ENCODE measurements at regions not wholly inside any gene's neighbourhood (a gene's known extent, or its start where the extent isn't known, plus 50 kb on each side); places are given as distances from the start of the nearest gene placed in this dataset.
A peak's percentile ranks its signal among the peaks of the same experiment; 100 is the strongest.

DNA sequence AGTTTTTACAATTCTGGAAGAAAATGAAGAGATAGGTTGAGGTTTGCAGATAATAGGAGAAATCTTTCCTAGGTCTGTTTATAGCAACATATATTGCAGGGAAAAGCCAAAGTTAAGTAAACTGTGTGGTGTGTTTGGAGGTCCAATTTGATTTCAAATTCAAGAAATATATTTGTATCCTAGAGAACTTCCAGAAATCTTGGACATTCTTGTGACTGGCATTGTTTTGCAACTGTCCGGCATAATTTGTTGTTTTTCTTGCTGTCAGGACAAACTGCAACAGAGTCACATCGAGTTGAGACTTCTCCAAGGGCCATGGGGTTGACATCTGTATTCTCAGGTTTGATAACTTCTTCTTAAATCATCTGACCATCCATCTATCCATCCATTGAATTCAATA is 170.9 kb upstream of the ZEB2 start:
- no peak for DNase-seq

- DNase-seq: no peak
Observed at GRCh38 chr2:144686518-144687215, 166.7 kb upstream of the ZEB2 start.

GRCh38 chr2:144683966-144684365 is 164.0 kb upstream of the ZEB2 start:
- DNase-seq: no peak

- no peak for DNase-seq
Observed at GRCh38 chr2:144683107-144683753, 163.3 kb upstream of the ZEB2 start.

- DNase-seq: peak in 2 of 3 experiments; percentile 33 to 53
Observed at GRCh38 chr2:144682248-144682647, 162.3 kb upstream of the ZEB2 start.

GRCh38 chr2:144681389-144681788 is 161.5 kb upstream of the ZEB2 start:
- peak in 1 of 3 experiments; percentile 52 for DNase-seq

DNA sequence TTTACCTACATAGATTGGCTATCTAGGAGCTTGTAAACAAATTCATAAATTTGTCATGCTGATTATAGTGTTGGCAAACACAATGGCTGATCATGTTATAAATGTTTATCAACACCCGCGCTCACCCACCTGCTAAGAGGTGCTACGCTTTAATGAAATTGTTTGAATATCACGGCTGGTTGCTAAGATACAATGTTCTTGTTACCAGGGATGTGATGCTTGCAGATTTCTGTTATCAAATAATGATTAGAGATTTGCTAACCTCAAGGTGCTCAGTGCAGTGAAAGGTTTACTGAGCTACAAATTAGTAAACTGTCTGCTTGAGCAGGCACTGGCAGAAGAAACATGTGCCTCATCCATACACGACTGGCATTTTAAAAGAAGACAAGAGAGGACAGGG is 160.0 kb upstream of the ZEB2 start:
- DNase-seq: peak in 2 of 3 experiments; percentile 69 to 90

- DNase-seq: peak in 2 of 3 experiments; percentile 7 to 54
Observed at GRCh38 chr2:144678736-144679135, 158.8 kb upstream of the ZEB2 start.

DNA sequence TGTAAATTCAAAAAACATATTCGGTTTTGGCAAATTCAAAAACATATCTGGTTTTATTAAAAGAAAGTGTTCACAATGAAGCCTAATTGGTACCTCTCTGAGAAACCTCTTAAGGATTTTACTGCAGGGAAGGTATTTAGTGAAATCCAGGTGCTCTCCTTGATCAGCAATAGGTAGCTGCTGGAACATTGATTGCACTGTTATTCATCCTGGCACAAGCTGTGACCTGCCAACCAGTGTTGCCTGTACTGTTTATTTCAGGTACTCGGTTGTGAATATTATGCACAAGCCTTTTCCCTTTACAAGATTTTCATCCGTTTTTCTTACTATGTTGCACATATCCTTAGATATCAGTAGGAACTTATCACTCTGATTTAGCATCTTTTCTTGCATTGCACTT is 155.8 kb upstream of the ZEB2 start:
- peak in 1 of 3 experiments; percentile 31 for DNase-seq

GRCh38 chr2:144675331-144675730 is 155.4 kb upstream of the ZEB2 start:
- no peak for DNase-seq

GRCh38 chr2:144674071-144674470 is 154.2 kb upstream of the ZEB2 start:
- DNase-seq: no peak

GRCh38 chr2:144673456-144673855 is 153.5 kb upstream of the ZEB2 start:
- no peak for DNase-seq

- DNase-seq: no peak
Observed at GRCh38 chr2:144671695-144672455, 152.0 kb upstream of the ZEB2 start.

GRCh38 chr2:144670738-144671137 is 150.8 kb upstream of the ZEB2 start:
- no peak for DNase-seq

DNA sequence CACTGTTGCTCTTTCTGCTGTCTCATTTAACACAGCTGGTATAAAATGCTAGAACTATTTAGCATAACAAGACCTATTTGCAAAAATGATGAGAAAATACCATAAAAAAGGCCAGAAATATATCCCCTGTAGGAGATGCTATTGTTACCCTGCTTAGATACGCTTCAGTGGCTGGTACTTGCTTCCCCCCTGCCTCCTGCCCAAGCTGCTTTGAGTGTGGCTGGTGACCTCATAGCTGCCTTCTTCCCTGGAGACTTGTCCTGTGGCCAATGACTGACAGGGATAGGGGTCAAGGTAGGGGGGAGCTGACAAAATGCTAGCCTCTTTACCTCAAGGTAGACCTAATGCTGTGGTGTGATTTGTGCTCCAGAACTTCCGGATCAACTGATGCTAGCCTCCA is 150.2 kb upstream of the ZEB2 start:
- no peak for DNase-seq

- DNase-seq: no peak
Observed at GRCh38 chr2:144669196-144669987, 149.5 kb upstream of the ZEB2 start.

- no peak for DNase-seq
Observed at GRCh38 chr2:144668493-144669110, 148.7 kb upstream of the ZEB2 start.

GRCh38 chr2:144666032-144666431 is 146.1 kb upstream of the ZEB2 start:
- DNase-seq: no peak

DNA sequence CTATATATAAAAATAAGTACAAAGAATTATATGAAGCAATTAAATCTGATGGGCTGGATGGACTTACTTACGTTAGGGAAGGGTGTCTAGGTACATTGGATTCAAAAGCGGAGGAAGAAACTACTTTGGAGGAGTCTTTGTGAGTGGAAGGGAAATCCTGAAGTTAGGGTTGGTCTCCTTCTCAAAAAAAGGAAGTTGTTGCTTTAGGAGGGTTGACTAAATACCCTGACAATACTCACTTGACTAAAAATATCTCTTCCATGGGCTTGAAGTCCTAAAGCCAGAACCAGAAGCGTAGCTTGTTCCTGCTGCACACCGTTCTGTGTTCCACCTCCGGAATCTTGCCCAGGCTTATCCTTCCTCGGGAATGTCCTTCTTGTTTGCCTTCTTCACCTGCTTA is 143.3 kb upstream of the ZEB2 start:
- no peak for DNase-seq

- DNase-seq: no peak
Observed at GRCh38 chr2:144660518-144661316, 140.8 kb upstream of the ZEB2 start.

DNA sequence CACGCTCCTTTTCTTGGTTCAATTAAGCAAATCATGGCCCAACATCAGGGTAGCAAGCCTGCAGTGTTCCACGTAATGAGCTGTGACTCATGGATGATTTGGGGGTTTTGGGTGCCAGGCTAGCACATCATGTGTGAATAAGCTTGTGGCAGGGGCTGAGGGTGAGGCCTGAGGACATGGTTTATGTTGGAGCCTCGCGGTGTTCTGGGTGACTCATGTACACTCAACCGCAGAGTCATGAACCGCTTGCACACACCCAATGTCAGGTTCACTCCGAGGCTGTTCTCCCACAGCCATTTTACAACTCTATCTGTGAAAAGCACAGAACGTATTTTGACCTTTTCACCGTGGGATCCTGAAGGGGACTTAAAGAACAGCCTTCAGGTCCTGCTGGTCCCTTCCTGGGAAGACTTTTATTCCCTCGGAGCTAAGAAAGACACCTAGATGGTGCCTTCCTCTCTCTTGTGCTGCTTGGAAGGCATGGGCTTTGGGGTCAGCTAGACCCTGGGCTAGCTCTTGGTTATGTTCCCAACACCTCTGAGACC is 139.9 kb upstream of the ZEB2 start:
- DNase-seq: no peak
